ENCODE measurements at regions not wholly inside any gene's neighbourhood (a gene's known extent, or its start where the extent isn't known, plus 50 kb on each side); places are given as distances from the start of the nearest gene placed in this dataset.

DNA sequence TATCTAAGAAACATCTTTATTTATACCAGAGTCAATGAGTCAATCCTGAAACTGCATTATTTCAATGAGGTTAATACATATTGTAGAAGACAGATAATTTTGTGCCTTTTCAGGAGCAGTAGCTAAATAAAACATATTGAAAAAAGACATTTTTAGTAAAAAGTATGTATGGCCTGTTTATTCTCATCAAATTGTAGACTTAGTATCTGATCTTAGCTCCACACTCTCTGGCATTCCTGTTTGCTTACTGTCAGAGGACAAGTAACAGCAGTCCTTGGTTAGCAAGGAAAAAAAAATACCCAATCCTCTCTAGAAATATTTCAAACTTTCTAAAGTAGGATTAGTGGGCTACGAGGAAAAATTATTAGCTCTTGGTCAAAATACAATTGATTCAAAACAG lies 50.5 kb upstream of the GUCY1A1 start:
- H3K9ac ChIP-seq (ENCODE audit: low read length) = no peak overlapping the region
- H3K27ac ChIP-seq (ENCODE audit: low read length in 2 of 2) = no peak overlapping the region
- H3K4me3 ChIP-seq (ENCODE audit: control extremely low read depth in 1 of 5, extremely low read depth in 1 of 5, insufficient read depth in 1 of 5, low read depth in 2 of 5, low read length in 4 of 5) = no peak overlapping the region
- ChIA-PET CTCF (no interaction called here), POLR2A (no interaction called here)
- TF ChIP-seq EZH2 (IDR thresholded peaks at IDR 0.05; ENCODE audit: borderline replicate concordance, insufficient read depth, low read depth, low read length, poor library complexity, severe bottlenecking) = no peak
- TF ChIP-seq, protein P1, sequence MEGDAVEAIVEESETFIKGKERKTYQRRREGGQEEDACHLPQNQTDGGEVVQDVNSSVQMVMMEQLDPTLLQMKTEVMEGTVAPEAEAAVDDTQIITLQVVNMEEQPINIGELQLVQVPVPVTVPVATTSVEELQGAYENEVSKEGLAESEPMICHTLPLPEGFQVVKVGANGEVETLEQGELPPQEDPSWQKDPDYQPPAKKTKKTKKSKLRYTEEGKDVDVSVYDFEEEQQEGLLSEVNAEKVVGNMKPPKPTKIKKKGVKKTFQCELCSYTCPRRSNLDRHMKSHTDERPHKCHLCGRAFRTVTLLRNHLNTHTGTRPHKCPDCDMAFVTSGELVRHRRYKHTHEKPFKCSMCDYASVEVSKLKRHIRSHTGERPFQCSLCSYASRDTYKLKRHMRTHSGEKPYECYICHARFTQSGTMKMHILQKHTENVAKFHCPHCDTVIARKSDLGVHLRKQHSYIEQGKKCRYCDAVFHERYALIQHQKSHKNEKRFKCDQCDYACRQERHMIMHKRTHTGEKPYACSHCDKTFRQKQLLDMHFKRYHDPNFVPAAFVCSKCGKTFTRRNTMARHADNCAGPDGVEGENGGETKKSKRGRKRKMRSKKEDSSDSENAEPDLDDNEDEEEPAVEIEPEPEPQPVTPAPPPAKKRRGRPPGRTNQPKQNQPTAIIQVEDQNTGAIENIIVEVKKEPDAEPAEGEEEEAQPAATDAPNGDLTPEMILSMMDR (IDR thresholded peaks at IDR 0.05) = no peak
- Mint-ChIP-seq H3K4me1 (no peaks in the 10 kb centered on the region), H3K9me3 (ENCODE audit: insufficient read depth) (no peaks in the 10 kb centered on the region), H3K27me3 (no peaks in the 10 kb centered on the region), H3K27ac (no peak overlapping the region), H3K4me3 (no peak overlapping the region)
- no peaks in the 10 kb centered on the region for H3K9me3 ChIP-seq (ENCODE audit: control extremely low read depth in 1 of 3, control insufficient read depth in 2 of 3, insufficient read depth in 1 of 3, low read length in 2 of 3)
- H3K36me3 ChIP-seq (replicated peaks in 1 of 2; ENCODE audit: control extremely low read depth in 1 of 2, control insufficient read depth in 1 of 2, extremely low read depth in 1 of 2, insufficient read depth in 2 of 2, low read length in 1 of 2) = no peaks in the 10 kb centered on the region
- intact Hi-C loops (cut with micrococcal nuclease) = no loop called here
- no peaks in the 10 kb centered on the region for H4K20me1 ChIP-seq (ENCODE audit: control insufficient read depth, insufficient read depth, low read length, poor library complexity, severe bottlenecking)
- H3K4me2 ChIP-seq (replicated peaks; ENCODE audit: low read depth, low read length, poor library complexity, severe bottlenecking) = no peak overlapping the region
- H2AFZ ChIP-seq (ENCODE audit: insufficient read depth, low read depth, low read length, poor library complexity, severe bottlenecking) = no peak overlapping the region
- H3K4me1 ChIP-seq (ENCODE audit: control insufficient read depth in 2 of 2, insufficient read depth in 2 of 2, low read length in 2 of 2) = no peaks in the 10 kb centered on the region
- H3K79me2 ChIP-seq (ENCODE audit: control insufficient read depth, insufficient read depth, low read length) = no peaks in the 10 kb centered on the region
- DNase-seq = no peak
- no CpG with 5 or more reads among the region's 1 CpG for WGBS (ENCODE audit: insufficient coverage)
- no peaks in the 10 kb centered on the region for H3K27me3 ChIP-seq (replicated peaks in 1 of 4; ENCODE audit: control extremely low read depth in 1 of 4, control insufficient read depth in 3 of 4, insufficient read depth in 4 of 4, low read length in 3 of 4)
- ATAC-seq (ENCODE audit: low read depth) = no peak

GRCh38 chr4:155615081-155615887 lies 51.4 kb upstream of the GUCY1A1 start:
- no peaks in the 10 kb centered on the region for H3K27me3 Mint-ChIP-seq
- no peaks in the 10 kb centered on the region for H3K4me1 ChIP-seq (ENCODE audit: control insufficient read depth in 2 of 2, insufficient read depth in 2 of 2, low read length in 2 of 2)
- H3K4me2 ChIP-seq (replicated peaks; ENCODE audit: low read depth, low read length, poor library complexity, severe bottlenecking) = peak overlapping the region; percentile 22
- H3K36me3 ChIP-seq (replicated peaks in 1 of 2; ENCODE audit: control extremely low read depth in 1 of 2, control insufficient read depth in 1 of 2, extremely low read depth in 1 of 2, insufficient read depth in 2 of 2, low read length in 1 of 2) = no peaks in the 10 kb centered on the region
- no peaks in the 10 kb centered on the region for H3K27me3 ChIP-seq (replicated peaks in 1 of 4; ENCODE audit: control extremely low read depth in 1 of 4, control insufficient read depth in 3 of 4, insufficient read depth in 4 of 4, low read length in 3 of 4)
- H4K20me1 ChIP-seq (ENCODE audit: control insufficient read depth, insufficient read depth, low read length, poor library complexity, severe bottlenecking) = no peaks in the 10 kb centered on the region
- no peak overlapping the region for H3K27ac ChIP-seq (ENCODE audit: low read length in 2 of 2)
- POLR2A ChIA-PET = no interaction called here
- no peak overlapping the region for H3K4me3 Mint-ChIP-seq
- DNase-seq = no peak
- H3K4me3 ChIP-seq (ENCODE audit: control extremely low read depth in 1 of 5, extremely low read depth in 1 of 5, insufficient read depth in 1 of 5, low read depth in 2 of 5, low read length in 4 of 5) = no peak overlapping the region
- 0% methylated on average over 1 of the region's 4 CpGs for WGBS (ENCODE audit: insufficient coverage)
- ATAC-seq (ENCODE audit: low read depth) = no peak
- no peaks in the 10 kb centered on the region for H3K9me3 ChIP-seq (ENCODE audit: control extremely low read depth in 1 of 3, control insufficient read depth in 2 of 3, insufficient read depth in 1 of 3, low read length in 2 of 3)
- no peaks in the 10 kb centered on the region for H3K4me1 Mint-ChIP-seq
- H2AFZ ChIP-seq (ENCODE audit: insufficient read depth, low read depth, low read length, poor library complexity, severe bottlenecking) = peak overlapping the region; percentile 8
- no peak overlapping the region for H3K27ac Mint-ChIP-seq
- H3K9me3 Mint-ChIP-seq (ENCODE audit: insufficient read depth) = no peaks in the 10 kb centered on the region
- H3K79me2 ChIP-seq (ENCODE audit: control insufficient read depth, insufficient read depth, low read length) = no peaks in the 10 kb centered on the region
- intact Hi-C loops (cut with micrococcal nuclease) = no loop called here
- no peak overlapping the region for H3K9ac ChIP-seq (ENCODE audit: low read length)
- CTCF ChIA-PET = no interaction called here
- TF ChIP-seq, protein P1 (IDR thresholded peaks at IDR 0.05) = no peak
- no peak for TF ChIP-seq EZH2 (IDR thresholded peaks at IDR 0.05; ENCODE audit: borderline replicate concordance, insufficient read depth, low read depth, low read length, poor library complexity, severe bottlenecking)
